Large intestine (tissue), 3 donors: ENCODE measurements at regions not wholly inside any gene's neighbourhood (a gene's known extent, or its start where the extent isn't known, plus 50 kb on each side); places are given as distances from the start of the nearest gene placed in this dataset.
"Not testable (repeated sequence)": the region's sequence is repeated elsewhere in the genome, so short reads cannot be mapped to it uniquely, and the experiment has no call there.

Experiments used
- DNase-seq, 2 donors: peaks; one replicate each; pipeline versions ENCODE4 v3.0.0 to v3.0.0-alpha.2; 2013
- H3K27ac ChIP-seq: one replicate; pipeline ENCODE4 v1.5.1; 2013; ENCODE audit warnings: low read length
- H3K27me3 ChIP-seq: 2 replicates; pipeline ENCODE4 v1.6.1; 2013; ENCODE audit warnings: low read length; ENCODE audit not compliant: control insufficient read depth, insufficient read depth
- H3K36me3 ChIP-seq: 2 replicates; pipeline ENCODE4 v1.6.1; 2013; ENCODE audit warnings: low read length; ENCODE audit not compliant: control insufficient read depth, insufficient read depth
- H3K4me1 ChIP-seq: one replicate; pipeline ENCODE4 v1.6.1; 2013; ENCODE audit warnings: low read length; ENCODE audit not compliant: control insufficient read depth, insufficient read depth
- H3K4me3 ChIP-seq: one replicate; pipeline ENCODE4 v1.5.1; 2013; ENCODE audit warnings: low read length
- H3K9me3 ChIP-seq: one replicate; pipeline ENCODE4 v1.6.1; 2013; ENCODE audit warnings: mild to moderate bottlenecking, low read depth, low read length, moderate library complexity; ENCODE audit not compliant: control insufficient read depth
- WGBS: methylation state at CpG from one replicate; pipeline ENCODE4 v1.1.5; 2013; ENCODE audit warnings: low lambda C conversion rate; ENCODE audit not compliant: insufficient coverage; 5-methylcytosine and 5-hydroxymethylcytosine counted together

DNA sequence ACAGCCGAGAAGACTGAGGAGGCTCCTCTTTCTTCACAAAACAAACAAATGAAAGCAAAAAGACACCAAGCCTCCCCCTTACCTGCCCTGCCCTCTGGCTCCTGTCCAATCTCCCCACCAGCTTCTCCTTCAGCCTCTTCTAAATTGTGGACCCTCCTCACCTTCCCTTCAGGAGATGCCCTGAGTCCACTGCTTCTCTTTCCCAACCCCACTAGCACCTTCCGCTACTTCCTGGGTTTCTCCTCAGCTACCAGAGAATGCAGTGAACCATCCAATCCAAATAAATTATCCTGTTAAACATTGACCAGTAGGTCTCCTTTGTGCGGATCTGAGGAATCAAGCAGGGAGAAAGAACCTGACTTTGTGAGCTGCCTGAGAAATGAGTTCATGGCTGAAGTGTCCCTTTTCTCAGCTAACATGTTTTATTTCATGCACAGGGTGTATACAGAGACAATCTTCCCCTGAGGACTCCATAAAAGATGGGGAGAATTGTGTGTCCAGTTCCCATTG is 63.2 kb upstream of the VPREB1 start:
- no peak for DNase-seq
- Histone ChIP-seq H3K9me3 (no peaks in the 10 kb centered on the region), H3K4me1 (no peaks in the 10 kb centered on the region), H3K36me3 (no peaks in the 10 kb centered on the region), H3K4me3 (no peak overlapping the region), H3K27me3 (peaks cover 19% of the 10 kb centered on the region), H3K27ac (no peak overlapping the region)
- no CpG with 5 or more reads among the region's 3 CpGs for WGBS

GRCh38 chr22:22180738-22181285 is 63.8 kb upstream of the VPREB1 start:
- H3K4me1 ChIP-seq: no peaks in the 10 kb centered on the region
- H3K27me3 ChIP-seq: peaks cover 14% of the 10 kb centered on the region
- no peak overlapping the region for H3K27ac ChIP-seq

GRCh38 chr22:22179858-22180257 is 64.7 kb upstream of the VPREB1 start:
- H3K27me3 ChIP-seq: peaks cover 11% of the 10 kb centered on the region
- no peaks in the 10 kb centered on the region for H3K9me3 ChIP-seq
- H3K36me3 ChIP-seq: no peaks in the 10 kb centered on the region
- no peaks in the 10 kb centered on the region for H3K4me1 ChIP-seq
- H3K4me3 ChIP-seq: no peak overlapping the region
- no peak for DNase-seq
- no CpG with 5 or more reads among the region's 3 CpGs for WGBS
- H3K27ac ChIP-seq: no peak overlapping the region

More at GRCh38 chr22:22180738-22181285, 63.8 kb upstream of the VPREB1 start:
- H3K36me3 ChIP-seq: no peaks in the 10 kb centered on the region
- WGBS: 40% methylated on average over 2 of the region's 5 CpGs
- no peak for DNase-seq
- no peak overlapping the region for H3K4me3 ChIP-seq
- no peaks in the 10 kb centered on the region for H3K9me3 ChIP-seq

GRCh38 chr22:22178992-22179391 is 65.6 kb upstream of the VPREB1 start:
- DNase-seq: no peak
- Histone ChIP-seq H3K4me3 (no peak overlapping the region), H3K4me1 (no peaks in the 10 kb centered on the region), H3K9me3 (no peaks in the 10 kb centered on the region), H3K27ac (no peak overlapping the region), H3K36me3 (no peaks in the 10 kb centered on the region), H3K27me3 (peaks cover 4% of the 10 kb centered on the region)
- 60% methylated on average over 1 of the region's 2 CpGs for WGBS

- no peak for DNase-seq
- Histone ChIP-seq H3K9me3 (no peaks in the 10 kb centered on the region), H3K4me3 (no peak overlapping the region), H3K27me3 (no peaks in the 10 kb centered on the region), H3K4me1 (no peaks in the 10 kb centered on the region), H3K36me3 (no peaks in the 10 kb centered on the region), H3K27ac (no peak overlapping the region)
- WGBS: no CpG with 5 or more reads among the region's 2 CpGs
These were observed 66.1 kb upstream of the VPREB1 start for GRCh38 chr22:22178355-22178965.

GRCh38 chr22:22176929-22177616 is 67.5 kb upstream of the VPREB1 start:
- Histone ChIP-seq H3K36me3 (no peaks in the 10 kb centered on the region), H3K4me3 (no peak overlapping the region), H3K27me3 (no peaks in the 10 kb centered on the region), H3K9me3 (no peaks in the 10 kb centered on the region), H3K27ac (peak overlapping the region; percentile 43), H3K4me1 (no peaks in the 10 kb centered on the region)
- DNase-seq: peak in 1 of 2 donors; percentile 76
- WGBS: 78% methylated on average over 3 of the region's 4 CpGs

- H3K4me1 ChIP-seq, H3K9me3 ChIP-seq, H3K27me3 ChIP-seq, H3K27ac ChIP-seq, DNase-seq, H3K36me3 ChIP-seq, H3K4me3 ChIP-seq: not testable (repeated sequence)
- WGBS: no CpG with 5 or more reads among the region's 6 CpGs
These were observed 71.5 kb upstream of the VPREB1 start for GRCh38 chr22:22172896-22173628.

- no peak overlapping the region for H3K4me3 ChIP-seq
- H3K36me3 ChIP-seq: no peaks in the 10 kb centered on the region
- H3K27ac ChIP-seq: no peak overlapping the region
- no CpG with 5 or more reads among the region's 6 CpGs for WGBS
- H3K27me3 ChIP-seq: peaks cover 7% of the 10 kb centered on the region
- peaks cover 3% of the 10 kb centered on the region for H3K4me1 ChIP-seq
- no peaks in the 10 kb centered on the region for H3K9me3 ChIP-seq
- DNase-seq: peak in 1 of 2 donors; percentile 15
These were observed 73.0 kb upstream of the VPREB1 start for GRCh38 chr22:22171357-22172218.

- no peaks in the 10 kb centered on the region for H3K9me3 ChIP-seq
These were observed 74.7 kb upstream of the VPREB1 start for GRCh38 chr22:22169923-22170322.

More at GRCh38 chr22:22169923-22170322, 74.7 kb upstream of the VPREB1 start:
- no peak overlapping the region for H3K4me3 ChIP-seq
- DNase-seq: no peak
- H3K4me1 ChIP-seq: peaks cover 3% of the 10 kb centered on the region
- no peaks in the 10 kb centered on the region for H3K36me3 ChIP-seq
- H3K27ac ChIP-seq: no peak overlapping the region
- 63% methylated on average over 1 of the region's 1 CpG for WGBS
- peaks cover 11% of the 10 kb centered on the region for H3K27me3 ChIP-seq
